OCI-M1 (cell line): ENCODE measurements at regions not wholly inside any gene's neighbourhood (a gene's known extent, or its start where the extent isn't known, plus 50 kb on each side); places are given as distances from the start of the nearest gene placed in this dataset.

ENCODE experiments used
- DNase-seq: peaks from one replicate; lab custom pipeline; 2025; lab: John Stamatoyannopoulos, UW

GRCh38 chr2:217717646-217718045 lies 285.1 kb downstream of the TNS1 start:
- no peak for DNase-seq

- DNase-seq, result no peak
These were observed 287.3 kb downstream of the TNS1 start for GRCh38 chr2:217715484-217715883.

- no peak for DNase-seq
These were observed 288.5 kb downstream of the TNS1 start for GRCh38 chr2:217714287-217714751.

- DNase-seq, result peak; percentile 84
These were observed 289.2 kb downstream of the TNS1 start for GRCh38 chr2:217713395-217714286.

- no peak for DNase-seq
These were observed 290.4 kb downstream of the TNS1 start for GRCh38 chr2:217712431-217712830.

- DNase-seq, result no peak
These were observed 291.6 kb downstream of the TNS1 start for GRCh38 chr2:217711188-217711587.

GRCh38 chr2:217710211-217710765 lies 292.5 kb downstream of the TNS1 start:
- peak; percentile 2 for DNase-seq

- DNase-seq, result no peak
These were observed 293.2 kb downstream of the TNS1 start for GRCh38 chr2:217709478-217710210.

GRCh38 chr2:217707131-217707611 lies 295.6 kb downstream of the TNS1 start:
- DNase-seq, result no peak

- DNase-seq, result no peak
These were observed 296.3 kb downstream of the TNS1 start for GRCh38 chr2:217706513-217706912.

- DNase-seq, result no peak
These were observed 296.7 kb downstream of the TNS1 start for GRCh38 chr2:217706095-217706494.

GRCh38 chr2:217705461-217705860 lies 297.3 kb downstream of the TNS1 start:
- no peak for DNase-seq

GRCh38 chr2:217703999-217704398 lies 298.8 kb downstream of the TNS1 start:
- DNase-seq, result no peak

- no peak for DNase-seq
These were observed 299.7 kb downstream of the TNS1 start for GRCh38 chr2:217703102-217703501.

- no peak for DNase-seq
These were observed 301.2 kb downstream of the TNS1 start for GRCh38 chr2:217701622-217702021.

- DNase-seq, result no peak
These were observed 304.1 kb downstream of the TNS1 start for GRCh38 chr2:217698691-217699090.

GRCh38 chr2:217695033-217695520 lies 307.7 kb downstream of the TNS1 start:
- DNase-seq, result peak; percentile 46

- no peak for DNase-seq
These were observed 308.5 kb downstream of the TNS1 start for GRCh38 chr2:217694291-217694690.

- DNase-seq, result no peak
These were observed 309.4 kb downstream of the TNS1 start for GRCh38 chr2:217693363-217693762.

- DNase-seq, result no peak
These were observed 310.7 kb downstream of the TNS1 start for GRCh38 chr2:217691920-217692666.

GRCh38 chr2:217691516-217691915 lies 311.3 kb downstream of the TNS1 start:
- DNase-seq, result no peak

GRCh38 chr2:217689053-217689452 lies 313.7 kb downstream of the TNS1 start:
- no peak for DNase-seq
